Lower leg skin (tissue), 4 donors: ENCODE measurements at regions not wholly inside any gene's neighbourhood (a gene's known extent, or its start where the extent isn't known, plus 50 kb on each side); places are given as distances from the start of the nearest gene placed in this dataset.

Experiments used
- DNase-seq, 2 donors: peaks; one replicate each; pipeline ENCODE4 v3.0.0-alpha.2; 2019; ENCODE audit warnings: low spot score in 2 of 2
- H3K4me3 ChIP-seq: fragments of 200-600 bp; sonication (generic); 2 replicates; pipeline ENCODE4 v1.5.1; 2017; ENCODE audit warnings: mild to moderate bottlenecking, low read depth; ENCODE audit not compliant: poor library complexity, severe bottlenecking
- CTCF ChIP-seq, 3 donors: fragments of 450-650 bp; IDR thresholded peaks; one replicate each; pipeline ENCODE4 v1.5.1; 2016; ENCODE audit warnings: antibody characterized with exemption in 3 of 3, mild to moderate bottlenecking in 3 of 3, moderate library complexity in 2 of 3
- POLR2A ChIP-seq, 2 donors: fragments of 450-650 bp; IDR thresholded peaks; one replicate each; pipeline ENCODE4 v1.6.1; 2016 to 2017; ENCODE audit warnings: antibody characterized with exemption in 2 of 2, mild to moderate bottlenecking in 1 of 2, moderate library complexity in 1 of 2
- WGBS, 2 donors: methylation state at CpG; one replicate each; pipeline ENCODE4 v1.1.5; 2018; 5-methylcytosine and 5-hydroxymethylcytosine counted together
- intact Hi-C: fragments of 100-400 bp; cut with DNase I; formaldehyde crosslinking; loops from one replicate; pipeline ENCODE4 v1.15.0; 2023; ENCODE audit warnings: low total_unique reads

GRCh38 chr13:34028496-34029442 is 210.8 kb downstream of the RFC3 start:
- intact Hi-C loops, result no loop called here
- no peak overlapping the region for H3K4me3 ChIP-seq
- DNase-seq, result no peak
- TF ChIP-seq POLR2A (IDR thresholded peaks at IDR 0.05), result no peak
- TF ChIP-seq CTCF (IDR thresholded peaks at IDR 0.05), result no peak
- WGBS, 2 donors, result 87 to 89% methylated on average over 5 of the region's 5 CpGs

- H3K4me3 ChIP-seq, result no peak overlapping the region
- TF ChIP-seq POLR2A (IDR thresholded peaks at IDR 0.05) (no peak), CTCF (IDR thresholded peaks at IDR 0.05) (no peak)
- DNase-seq, result no peak
- intact Hi-C loops, result no loop called here
Measured at GRCh38 chr13:34030782-34031181, 212.8 kb downstream of the RFC3 start.

GRCh38 chr13:34031610-34032009 is 213.7 kb downstream of the RFC3 start:
- WGBS, 2 donors, result 66% methylated on average over 4 of the region's 4 CpGs
- TF ChIP-seq CTCF (IDR thresholded peaks at IDR 0.05) (no peak), POLR2A (IDR thresholded peaks at IDR 0.05) (no peak)
- intact Hi-C loops, result loop anchor here (2.0 kb wide), 1 partner anchor 115 kb away; no protein-coding TSS in a partner anchor
- no peak overlapping the region for H3K4me3 ChIP-seq
- no peak for DNase-seq

- TF ChIP-seq CTCF (IDR thresholded peaks at IDR 0.05), result no peak
- no peak for TF ChIP-seq POLR2A (IDR thresholded peaks at IDR 0.05)
- 86 to 89% methylated on average over 5 of the region's 5 CpGs for WGBS, 2 donors
- intact Hi-C loops, result no loop called here
- no peak overlapping the region for H3K4me3 ChIP-seq
- no peak for DNase-seq
Measured at GRCh38 chr13:34034411-34034810, 216.5 kb downstream of the RFC3 start.

GRCh38 chr13:34035178-34035577 is 217.2 kb downstream of the RFC3 start:
- no peak for DNase-seq
- WGBS, 2 donors, result 90 to 93% methylated on average over 4 of the region's 4 CpGs
- no peak overlapping the region for H3K4me3 ChIP-seq
- no peak for TF ChIP-seq CTCF (IDR thresholded peaks at IDR 0.05)
- no peak for TF ChIP-seq POLR2A (IDR thresholded peaks at IDR 0.05)
- intact Hi-C loops, result no loop called here
